Neutrophil (primary cell): ENCODE measurements at regions not wholly inside any gene's neighbourhood (a gene's known extent, or its start where the extent isn't known, plus 50 kb on each side); places are given as distances from the start of the nearest gene placed in this dataset.

Experiments
- H3K27ac ChIP-seq: fragments of 200-600 bp; sonication (generic); 2 replicates; pipeline ENCODE4 v1.5.1; 2016; ENCODE audit warnings: mild to moderate bottlenecking, moderate library complexity
- H3K27me3 ChIP-seq: fragments of 200-600 bp; sonication (generic); 2 replicates; pipeline ENCODE4 v1.6.0; 2016; ENCODE audit warnings: mild to moderate bottlenecking
- H3K36me3 ChIP-seq: fragments of 200-600 bp; sonication (generic); 2 replicates; pipeline ENCODE4 v1.5.1; 2017
- H3K4me1 ChIP-seq, 2 experiments: fragments of 200-600 bp in 1 of 2; sonication (generic) in 1 of 2; 1 replicate in 1 of 2; 2 replicates in 1 of 2; pipeline versions ENCODE4 v1.5.1 to v1.6.1; 2013 to 2016; ENCODE audit warnings: low read depth in 1 of 2, low read length in 1 of 2, mild to moderate bottlenecking in 1 of 2, moderate library complexity in 1 of 2; ENCODE audit not compliant: control insufficient read depth in 1 of 2, insufficient read depth in 1 of 2
- H3K4me3 ChIP-seq, 2 experiments: fragments of 200-600 bp in 1 of 2; sonication (generic) in 1 of 2; 1 replicate in 1 of 2; 2 replicates in 1 of 2; pipeline ENCODE4 v1.5.1; 2013 to 2016; ENCODE audit warnings: low read depth in 1 of 2, low read length in 1 of 2, mild to moderate bottlenecking in 1 of 2, moderate library complexity in 1 of 2
- H3K9me3 ChIP-seq: fragments of 200-600 bp; sonication (generic); 2 replicates; pipeline ENCODE4 v1.5.1; 2016
- CTCF ChIP-seq: fragments of 200-600 bp; sonication (generic); IDR thresholded peaks from 2 replicates; pipeline ENCODE4 v1.5.1; 2016; ENCODE audit warnings: antibody characterized with exemption

DNA sequence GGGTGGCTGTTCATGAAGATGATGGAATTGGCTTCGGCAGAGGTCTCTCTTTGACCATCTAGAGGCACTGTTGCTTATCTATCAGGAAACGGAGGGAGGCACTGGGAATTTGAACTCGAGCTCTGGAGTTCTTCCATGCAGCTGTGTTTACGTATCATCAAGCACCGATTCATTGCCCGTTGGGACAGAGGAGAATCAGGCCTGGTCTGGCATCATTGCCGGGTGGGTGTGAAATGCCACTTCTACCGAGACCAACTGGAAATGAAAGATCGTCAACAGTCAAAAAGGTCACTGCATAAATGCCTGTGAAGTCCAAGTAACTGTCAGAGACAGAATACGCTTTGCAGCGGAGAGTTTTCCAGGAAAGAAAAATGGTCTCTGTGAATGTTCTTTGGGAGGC, 166.9 kb downstream of the ASMT start:
- Histone ChIP-seq H3K9me3 (no peaks in the 10 kb centered on the region), H3K4me3 (no peak overlapping the region), H3K36me3 (no peaks in the 10 kb centered on the region), H3K4me1 (no peaks in the 10 kb centered on the region), H3K27me3 (no peaks in the 10 kb centered on the region), H3K27ac (no peak overlapping the region)
- TF ChIP-seq CTCF, result no peak

DNA sequence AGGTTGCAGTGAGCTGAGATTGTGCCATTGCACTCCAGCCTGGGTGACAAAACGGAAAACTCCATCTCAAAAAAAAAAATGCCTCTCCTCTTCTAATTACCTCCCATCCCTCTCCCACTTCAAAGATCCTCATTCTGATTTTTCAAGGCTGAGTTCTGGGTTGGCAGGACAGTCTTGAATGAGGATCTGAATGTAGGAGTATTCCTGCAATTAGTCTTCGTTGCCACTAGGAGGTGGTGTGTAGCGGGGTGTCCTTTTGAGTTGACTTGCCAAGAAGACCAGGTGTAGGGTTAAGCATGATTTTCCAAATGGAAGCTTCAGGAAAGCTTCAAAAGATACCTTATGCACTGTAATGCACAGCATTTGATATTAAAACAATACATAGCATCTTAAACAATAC, 169.9 kb downstream of the ASMT start:
- H3K4me1 ChIP-seq, result no peaks in the 10 kb centered on the region
- H3K36me3 ChIP-seq, result no peaks in the 10 kb centered on the region
- H3K4me3 ChIP-seq, result no peak overlapping the region
- no peaks in the 10 kb centered on the region for H3K9me3 ChIP-seq
- no peak for TF ChIP-seq CTCF
- no peaks in the 10 kb centered on the region for H3K27me3 ChIP-seq
- H3K27ac ChIP-seq, result no peak overlapping the region

DNA sequence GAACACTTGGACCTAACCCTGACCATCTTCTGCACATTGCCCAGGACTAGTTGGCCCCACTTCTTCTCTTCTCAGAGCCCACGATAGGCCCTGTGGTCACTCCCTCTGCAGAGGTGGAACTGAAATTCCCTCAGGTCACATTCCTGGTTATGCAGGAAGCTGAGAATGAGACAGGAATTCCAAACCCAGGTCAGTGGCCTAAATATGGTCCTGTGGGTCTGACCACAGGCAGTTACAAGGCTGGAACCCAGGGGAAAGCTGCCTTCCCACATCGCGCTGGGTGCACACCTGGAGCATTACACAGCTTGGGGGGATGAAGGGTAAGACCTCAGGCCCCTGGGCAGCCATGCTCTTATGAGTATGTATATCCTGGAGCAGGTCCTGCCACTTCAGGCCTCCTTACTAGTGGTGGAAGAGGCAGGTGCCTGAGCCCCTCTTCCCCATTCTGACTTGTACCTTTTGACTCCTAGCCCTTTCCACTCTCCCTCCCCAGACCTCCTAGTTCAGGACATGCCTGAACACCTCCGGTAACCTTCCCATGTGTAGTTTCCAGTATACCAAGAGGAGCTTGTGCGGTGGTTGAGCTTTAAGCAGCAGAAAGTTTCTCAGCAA, 173.5 kb downstream of the ASMT start:
- no peak overlapping the region for H3K4me3 ChIP-seq
- H3K4me1 ChIP-seq, result no peaks in the 10 kb centered on the region
- no peak overlapping the region for H3K27ac ChIP-seq
- TF ChIP-seq CTCF, result no peak
- H3K36me3 ChIP-seq, result no peaks in the 10 kb centered on the region
- H3K9me3 ChIP-seq, result no peaks in the 10 kb centered on the region
- H3K27me3 ChIP-seq, result no peaks in the 10 kb centered on the region

- TF ChIP-seq CTCF, result no peak
- Histone ChIP-seq H3K27ac (no peak overlapping the region), H3K27me3 (no peaks in the 10 kb centered on the region), H3K4me3 (no peak overlapping the region), H3K9me3 (no peaks in the 10 kb centered on the region), H3K4me1 (no peaks in the 10 kb centered on the region), H3K36me3 (no peaks in the 10 kb centered on the region)
These were observed 177.8 kb downstream of the ASMT start for GRCh38 chrX:1792636-1793035.

GRCh38 chrX:1794586-1794985, 179.7 kb downstream of the ASMT start:
- Histone ChIP-seq H3K36me3 (no peaks in the 10 kb centered on the region), H3K27ac (no peak overlapping the region), H3K4me3 (no peak overlapping the region), H3K9me3 (no peaks in the 10 kb centered on the region), H3K4me1 (no peaks in the 10 kb centered on the region), H3K27me3 (no peaks in the 10 kb centered on the region)
- no peak for TF ChIP-seq CTCF

DNA sequence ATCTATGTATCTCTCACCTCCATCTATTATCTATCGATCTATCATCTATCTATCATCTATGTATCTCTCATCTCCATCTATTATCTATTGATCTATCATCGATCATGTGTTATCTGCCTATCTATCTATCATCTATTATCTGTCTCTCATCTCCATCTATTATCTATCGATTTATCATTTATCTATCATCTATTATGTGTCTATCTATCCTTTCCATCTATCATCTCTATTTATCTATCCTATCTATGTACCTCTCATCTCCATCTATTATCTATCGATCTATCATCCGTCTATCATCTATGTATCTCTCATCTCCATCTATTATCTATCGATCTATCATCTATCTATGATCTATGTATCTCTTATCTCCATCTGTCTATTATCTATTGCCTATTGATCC, 188.1 kb downstream of the ASMT start:
- Histone ChIP-seq H3K4me1 (no peaks in the 10 kb centered on the region), H3K27me3 (no peaks in the 10 kb centered on the region), H3K4me3 (no peak overlapping the region), H3K9me3 (no peaks in the 10 kb centered on the region), H3K27ac (no peak overlapping the region), H3K36me3 (no peaks in the 10 kb centered on the region)
- no peak for TF ChIP-seq CTCF
